HuH-7 (cell line): ENCODE measurements at regions not wholly inside any gene's neighbourhood (a gene's known extent, or its start where the extent isn't known, plus 50 kb on each side); places are given as distances from the start of the nearest gene placed in this dataset.
A peak's percentile ranks its signal among the peaks of the same experiment; 100 is the strongest.

Source experiments
- DNase-seq: peaks from one replicate; pipeline ENCODE4 v3.0.0; 2011; ENCODE audit warnings: low spot score

- DNase-seq = no peak
Observed at GRCh38 chr10:31081937-31082840, 50.5 kb upstream of the ZNF438 start.

- peak; percentile 40 for DNase-seq
Observed at GRCh38 chr10:31083765-31084184, 52.1 kb upstream of the ZNF438 start.

- DNase-seq = no peak
Observed at GRCh38 chr10:31087011-31087410, 55.3 kb upstream of the ZNF438 start.

- DNase-seq = no peak
Observed at GRCh38 chr10:31087851-31088250, 56.2 kb upstream of the ZNF438 start.

DNA sequence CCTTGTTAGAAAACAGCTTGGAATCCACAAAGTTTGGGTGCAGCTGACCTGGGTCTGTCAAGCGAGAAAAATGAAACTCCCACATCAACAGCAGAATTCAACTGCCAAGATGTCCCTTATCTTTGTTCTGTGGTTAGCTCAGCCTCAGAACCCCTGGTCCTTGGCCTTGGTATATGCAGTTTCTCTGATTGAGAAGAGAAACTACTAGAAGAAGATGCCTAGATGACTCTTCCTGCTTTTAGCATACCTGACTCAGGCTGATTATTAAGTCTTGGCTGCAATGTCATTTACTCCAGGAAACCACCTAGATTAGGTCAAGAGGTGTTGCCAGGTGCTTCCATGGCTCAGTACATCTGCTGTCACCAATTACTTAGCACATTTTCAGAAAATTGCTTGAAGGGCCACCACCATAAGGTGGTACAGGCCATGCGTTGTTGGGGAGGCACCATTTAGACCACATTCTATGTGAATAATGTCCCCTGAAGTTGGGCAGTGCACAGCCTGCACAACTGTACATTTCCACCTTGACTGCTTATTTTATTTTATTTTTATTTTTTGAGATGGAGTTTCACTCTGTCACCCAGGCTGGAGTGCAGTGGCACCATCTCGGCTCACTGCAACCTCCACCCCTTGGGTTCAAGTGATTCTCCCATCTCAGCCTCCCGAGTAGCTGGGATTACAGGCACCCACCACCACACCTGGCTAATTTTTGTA is 59.4 kb upstream of the ZNF438 start:
- DNase-seq = no peak

- DNase-seq = no peak
Observed at GRCh38 chr10:31095677-31096560, 64.3 kb upstream of the ZNF438 start.

DNA sequence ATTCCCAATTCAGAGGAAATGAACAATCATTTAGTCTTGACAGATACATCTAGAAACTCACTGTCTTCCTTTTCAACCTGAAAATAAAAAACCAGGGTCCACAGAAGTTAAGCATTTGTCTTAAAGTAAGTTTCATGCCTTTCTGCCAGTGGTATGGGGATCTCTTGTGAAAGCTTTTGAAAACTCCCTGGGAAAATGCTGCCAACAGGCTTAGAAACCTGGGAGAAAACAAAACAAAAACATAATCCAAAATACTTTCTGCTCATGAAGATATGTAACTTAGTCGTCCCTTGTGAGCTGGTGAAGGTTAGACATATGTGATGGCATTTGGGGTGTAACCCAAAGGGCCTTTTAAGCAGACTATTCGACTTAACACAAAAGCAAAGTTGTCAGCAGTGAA is 66.4 kb upstream of the ZNF438 start:
- no peak for DNase-seq

DNA sequence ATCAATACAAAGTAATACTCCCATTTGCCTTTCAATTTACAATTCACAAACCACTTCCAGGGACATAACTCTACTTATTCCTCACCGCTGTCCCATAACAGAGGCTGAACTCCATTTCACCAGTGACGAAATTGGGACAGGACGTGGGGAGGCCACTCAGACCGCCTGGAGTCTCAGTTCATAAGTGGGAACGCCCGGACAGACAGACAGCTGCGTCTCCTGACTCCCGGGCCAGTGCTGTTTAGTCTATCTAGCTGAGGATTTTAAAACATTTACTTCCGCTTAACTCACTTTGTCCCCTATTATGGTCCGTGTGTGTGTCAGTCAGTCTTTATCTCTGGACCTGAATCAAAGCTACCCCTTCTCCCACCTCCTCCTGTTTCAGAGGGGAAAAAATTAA is 67.4 kb upstream of the ZNF438 start:
- no peak for DNase-seq

GRCh38 chr10:31099664-31100063 is 68.0 kb upstream of the ZNF438 start:
- no peak for DNase-seq

DNA sequence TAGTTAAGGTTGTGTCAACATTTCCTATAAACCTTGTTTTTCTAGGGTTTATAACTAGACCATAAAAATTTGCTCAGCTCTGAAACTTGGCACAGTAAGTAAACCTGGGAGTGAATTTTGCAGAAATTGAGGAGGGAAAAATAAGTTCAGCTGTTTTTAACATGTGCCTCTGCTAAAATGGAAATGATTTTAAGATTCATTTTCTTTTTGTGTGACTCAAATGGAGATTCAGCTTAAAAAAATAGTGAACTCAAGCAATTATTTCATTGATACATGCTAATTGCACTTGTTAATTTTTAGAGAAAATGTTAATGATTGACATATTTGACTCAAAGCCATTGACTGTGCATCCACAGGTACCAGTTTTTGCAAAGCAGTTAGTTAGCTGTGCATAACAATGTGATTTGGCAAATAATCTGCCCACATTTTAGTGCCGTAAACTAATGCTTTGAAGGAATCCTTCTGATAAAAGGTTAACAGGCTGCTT is 68.5 kb upstream of the ZNF438 start:
- no peak for DNase-seq

DNA sequence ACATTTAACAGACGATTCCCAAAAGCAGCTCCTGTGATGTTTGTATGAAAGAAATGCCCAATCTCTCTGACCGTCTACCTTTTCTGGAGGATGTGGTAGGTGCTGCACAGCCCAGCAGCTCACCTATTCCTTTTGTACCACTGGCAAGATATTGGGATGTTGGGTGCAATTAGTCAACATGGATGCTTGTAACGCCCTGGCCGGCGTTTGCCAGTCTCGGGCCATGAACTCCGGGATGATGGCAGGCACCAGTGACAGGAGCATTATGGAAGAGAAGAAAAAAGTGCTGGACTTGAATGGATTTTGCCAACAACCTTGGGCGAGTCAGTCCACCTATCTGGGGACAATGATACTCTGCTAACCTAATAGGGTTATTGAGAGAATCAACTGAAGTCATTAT is 69.0 kb upstream of the ZNF438 start:
- DNase-seq = no peak

GRCh38 chr10:31101123-31101522 is 69.5 kb upstream of the ZNF438 start:
- DNase-seq = no peak

GRCh38 chr10:31102421-31102820 is 70.8 kb upstream of the ZNF438 start:
- DNase-seq = no peak

GRCh38 chr10:31103112-31103511 is 71.4 kb upstream of the ZNF438 start:
- DNase-seq = no peak

GRCh38 chr10:31112961-31113360 is 81.3 kb upstream of the ZNF438 start:
- no peak for DNase-seq

- DNase-seq = no peak
Observed at GRCh38 chr10:31116226-31116625, 84.6 kb upstream of the ZNF438 start.

DNA sequence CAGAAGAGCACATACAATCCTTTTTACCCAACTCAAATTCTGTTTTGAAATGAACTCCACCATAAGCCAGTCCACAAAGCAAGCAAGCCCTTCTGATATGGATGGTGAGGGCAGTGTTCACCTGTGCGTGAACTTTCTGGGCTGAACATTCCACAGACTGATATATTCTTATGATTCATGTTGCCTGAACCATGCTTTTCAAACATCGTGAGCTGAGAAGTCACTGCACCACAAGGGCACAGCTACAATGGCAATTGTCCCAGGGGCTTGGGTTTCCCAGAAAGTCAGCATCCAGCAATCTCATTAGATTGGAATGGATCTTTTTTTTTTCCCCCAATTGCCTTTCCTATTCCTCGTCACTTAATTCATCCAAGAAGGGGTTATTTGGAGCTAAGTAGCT is 86.9 kb upstream of the ZNF438 start:
- no peak for DNase-seq

DNA sequence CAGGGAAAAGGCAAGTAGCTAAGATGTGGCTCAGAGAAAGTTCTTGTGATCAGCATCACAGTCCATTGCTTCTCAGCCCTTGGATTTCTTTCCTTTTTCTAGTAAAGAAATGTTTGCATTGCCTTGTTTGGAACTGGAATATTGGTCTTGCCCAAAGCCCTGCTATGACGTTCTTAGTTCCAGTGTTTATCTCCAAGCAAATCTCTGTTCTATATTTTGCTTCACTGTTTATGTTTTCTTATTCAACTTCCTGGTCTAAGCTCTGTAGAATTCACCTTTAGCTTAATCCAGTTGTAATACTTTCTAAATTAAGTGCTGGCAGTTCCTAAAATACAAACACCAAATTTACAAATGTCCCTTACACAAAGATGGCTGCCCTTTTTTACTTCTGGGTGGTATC is 88.7 kb upstream of the ZNF438 start:
- no peak for DNase-seq

- no peak for DNase-seq
Observed at GRCh38 chr10:31120961-31121685, 89.5 kb upstream of the ZNF438 start.

- no peak for DNase-seq
Observed at GRCh38 chr10:31121757-31122577, 90.3 kb upstream of the ZNF438 start.

DNA sequence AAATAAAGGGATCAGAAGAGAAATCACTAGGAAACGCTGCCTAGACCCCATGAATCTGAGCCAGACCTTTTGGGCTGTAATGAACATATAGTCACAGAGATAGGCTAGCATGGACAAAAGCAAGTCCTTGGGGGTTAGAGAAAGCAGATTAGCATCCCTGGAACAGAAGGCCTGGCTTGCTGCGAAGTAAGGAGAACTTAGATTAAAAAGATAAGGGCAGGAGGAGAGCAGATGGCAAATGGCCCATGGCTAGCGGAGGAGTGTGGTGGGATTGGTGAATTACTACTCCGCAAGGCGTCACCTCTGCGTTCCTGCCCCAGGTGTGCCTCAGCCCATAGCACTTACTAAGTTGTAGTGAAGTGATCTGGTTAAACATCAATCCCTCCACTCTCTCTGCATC is 92.3 kb upstream of the ZNF438 start:
- no peak for DNase-seq
